ENCODE measurements at regions not wholly inside any gene's neighbourhood (a gene's known extent, or its start where the extent isn't known, plus 50 kb on each side); places are given as distances from the start of the nearest gene placed in this dataset.

DNA sequence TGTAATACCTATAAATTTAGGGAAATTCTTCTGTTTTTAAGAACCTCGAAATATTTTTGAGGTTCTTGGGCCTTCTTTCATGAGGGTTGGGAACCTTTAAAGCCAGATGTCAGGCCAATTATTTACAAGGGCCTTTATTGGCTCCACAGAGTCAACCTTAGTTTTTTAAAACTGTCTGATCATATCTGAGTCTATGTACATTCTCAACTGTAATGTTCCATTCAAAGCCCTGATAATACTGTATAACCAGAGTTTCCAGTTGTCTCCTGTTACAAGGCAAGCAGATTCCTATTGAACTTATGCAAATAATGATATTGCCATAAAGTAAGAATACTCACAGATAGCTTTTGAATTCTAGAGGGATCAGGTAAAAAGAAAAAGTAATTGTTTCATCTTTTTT is 545.5 kb downstream of the EPM2A start:
- TF ChIP-seq, protein P1, sequence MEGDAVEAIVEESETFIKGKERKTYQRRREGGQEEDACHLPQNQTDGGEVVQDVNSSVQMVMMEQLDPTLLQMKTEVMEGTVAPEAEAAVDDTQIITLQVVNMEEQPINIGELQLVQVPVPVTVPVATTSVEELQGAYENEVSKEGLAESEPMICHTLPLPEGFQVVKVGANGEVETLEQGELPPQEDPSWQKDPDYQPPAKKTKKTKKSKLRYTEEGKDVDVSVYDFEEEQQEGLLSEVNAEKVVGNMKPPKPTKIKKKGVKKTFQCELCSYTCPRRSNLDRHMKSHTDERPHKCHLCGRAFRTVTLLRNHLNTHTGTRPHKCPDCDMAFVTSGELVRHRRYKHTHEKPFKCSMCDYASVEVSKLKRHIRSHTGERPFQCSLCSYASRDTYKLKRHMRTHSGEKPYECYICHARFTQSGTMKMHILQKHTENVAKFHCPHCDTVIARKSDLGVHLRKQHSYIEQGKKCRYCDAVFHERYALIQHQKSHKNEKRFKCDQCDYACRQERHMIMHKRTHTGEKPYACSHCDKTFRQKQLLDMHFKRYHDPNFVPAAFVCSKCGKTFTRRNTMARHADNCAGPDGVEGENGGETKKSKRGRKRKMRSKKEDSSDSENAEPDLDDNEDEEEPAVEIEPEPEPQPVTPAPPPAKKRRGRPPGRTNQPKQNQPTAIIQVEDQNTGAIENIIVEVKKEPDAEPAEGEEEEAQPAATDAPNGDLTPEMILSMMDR (IDR thresholded peaks at IDR 0.05), result no peak
- no peak for TF ChIP-seq EP300 (IDR thresholded peaks at IDR 0.05)

Data from upper lobe of left lung (tissue), 4 donors.